Breast epithelium (tissue), 4 donors: ENCODE measurements at regions not wholly inside any gene's neighbourhood (a gene's known extent, or its start where the extent isn't known, plus 50 kb on each side); places are given as distances from the start of the nearest gene placed in this dataset.

Experiments used
- DNase-seq, 2 donors: peaks; one replicate each; pipeline ENCODE4 v3.0.0-alpha.2; 2019; ENCODE audit warnings: low spot score in 2 of 2
- H3K27ac ChIP-seq, 2 donors: fragments of 200-600 bp; sonication (generic) in 1 of 2; one replicate each; pipeline ENCODE4 v1.5.1; 2016 to 2019; ENCODE audit warnings: mild to moderate bottlenecking in 1 of 2
- H3K27me3 ChIP-seq, 2 donors: fragments of 200-600 bp; sonication (generic) in 1 of 2; one replicate each; pipeline versions ENCODE4 v1.5.1 to v1.6.0; 2017 to 2019; ENCODE audit warnings: control low read depth in 1 of 2, mild to moderate bottlenecking in 1 of 2
- H3K36me3 ChIP-seq: fragments of 200-600 bp; one replicate; pipeline ENCODE4 v1.5.1; 2019
- H3K4me1 ChIP-seq, 2 donors: fragments of 200-600 bp; sonication (generic); one replicate each; pipeline ENCODE4 v1.5.1; 2016 to 2019; ENCODE audit warnings: control low read depth in 1 of 2
- H3K4me3 ChIP-seq, 3 donors: fragments of 200-600 bp; sonication (generic); 1 replicate in 2 of 3; 2 replicates in 1 of 3; pipeline ENCODE4 v1.5.1; 2016 to 2019; ENCODE audit warnings: mild to moderate bottlenecking in 3 of 3, moderate library complexity in 2 of 3
- H3K9me3 ChIP-seq, 2 donors: fragments of 200-600 bp; sonication (generic) in 1 of 2; one replicate each; pipeline ENCODE4 v1.5.1; 2016 to 2019; ENCODE audit warnings: control low read depth in 1 of 2
- POLR2A ChIP-seq: fragments of 450-650 bp; IDR thresholded peaks from one replicate; pipeline ENCODE4 v1.6.1; 2016; ENCODE audit warnings: antibody characterized with exemption, mild to moderate bottlenecking, moderate library complexity
- POLR2AphosphoS5 ChIP-seq, 3 donors: sonication (generic); formaldehyde crosslinking; IDR thresholded peaks; one replicate each; pipeline ENCODE4 v1.6.1; 2017; ENCODE audit warnings: antibody characterized with exemption in 3 of 3
- intact Hi-C: fragments of 100-400 bp; cut with DNase I; formaldehyde crosslinking; loops from one replicate; pipeline ENCODE4 v1.15.1; 2023; ENCODE audit warnings: low total_unique reads
- TF ChIP-seq, protein P1 (sequence below), 3 donors: fragments of 450-650 bp; IDR thresholded peaks; one replicate each; pipeline ENCODE4 v1.5.1; 2016 to 2017; ENCODE audit warnings: antibody characterized with exemption in 3 of 3, mild to moderate bottlenecking in 3 of 3, moderate library complexity in 3 of 3

GRCh38 chr1:219506936-219507335 lies 106.0 kb downstream of the ZC3H11B start:
- TF ChIP-seq POLR2AphosphoS5 (IDR thresholded peaks at IDR 0.05), result no peak
- TF ChIP-seq, protein P1, sequence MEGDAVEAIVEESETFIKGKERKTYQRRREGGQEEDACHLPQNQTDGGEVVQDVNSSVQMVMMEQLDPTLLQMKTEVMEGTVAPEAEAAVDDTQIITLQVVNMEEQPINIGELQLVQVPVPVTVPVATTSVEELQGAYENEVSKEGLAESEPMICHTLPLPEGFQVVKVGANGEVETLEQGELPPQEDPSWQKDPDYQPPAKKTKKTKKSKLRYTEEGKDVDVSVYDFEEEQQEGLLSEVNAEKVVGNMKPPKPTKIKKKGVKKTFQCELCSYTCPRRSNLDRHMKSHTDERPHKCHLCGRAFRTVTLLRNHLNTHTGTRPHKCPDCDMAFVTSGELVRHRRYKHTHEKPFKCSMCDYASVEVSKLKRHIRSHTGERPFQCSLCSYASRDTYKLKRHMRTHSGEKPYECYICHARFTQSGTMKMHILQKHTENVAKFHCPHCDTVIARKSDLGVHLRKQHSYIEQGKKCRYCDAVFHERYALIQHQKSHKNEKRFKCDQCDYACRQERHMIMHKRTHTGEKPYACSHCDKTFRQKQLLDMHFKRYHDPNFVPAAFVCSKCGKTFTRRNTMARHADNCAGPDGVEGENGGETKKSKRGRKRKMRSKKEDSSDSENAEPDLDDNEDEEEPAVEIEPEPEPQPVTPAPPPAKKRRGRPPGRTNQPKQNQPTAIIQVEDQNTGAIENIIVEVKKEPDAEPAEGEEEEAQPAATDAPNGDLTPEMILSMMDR (IDR thresholded peaks at IDR 0.05), result no peak
- no peak for TF ChIP-seq POLR2A
- H3K4me1 ChIP-seq, result no peaks in the 10 kb centered on the region
- no peak overlapping the region for H3K27ac ChIP-seq
- no peak overlapping the region for H3K4me3 ChIP-seq
- no peak for DNase-seq
- H3K9me3 ChIP-seq, result no peaks in the 10 kb centered on the region
- no peaks in the 10 kb centered on the region for H3K36me3 ChIP-seq
- H3K27me3 ChIP-seq, result no peaks in the 10 kb centered on the region
- intact Hi-C loops, result no loop called here

GRCh38 chr1:219506473-219506899 lies 106.4 kb downstream of the ZC3H11B start:
- no peak overlapping the region for H3K4me3 ChIP-seq
- TF ChIP-seq POLR2AphosphoS5 (IDR thresholded peaks at IDR 0.05) (peak in 1 of 3 donors; percentile 76), POLR2A (no peak)
- no peaks in the 10 kb centered on the region for H3K4me1 ChIP-seq
- no peaks in the 10 kb centered on the region for H3K9me3 ChIP-seq
- no peaks in the 10 kb centered on the region for H3K27me3 ChIP-seq
- intact Hi-C loops, result no loop called here
- no peak overlapping the region for H3K27ac ChIP-seq
- no peaks in the 10 kb centered on the region for H3K36me3 ChIP-seq
- DNase-seq, result no peak

- H3K4me3 ChIP-seq, result no peak overlapping the region
- no peak for TF ChIP-seq POLR2AphosphoS5 (IDR thresholded peaks at IDR 0.05)
- TF ChIP-seq, protein P1 (IDR thresholded peaks at IDR 0.05), result no peak
- no peak for TF ChIP-seq POLR2A
- no peaks in the 10 kb centered on the region for H3K27me3 ChIP-seq
- H3K4me1 ChIP-seq, result no peaks in the 10 kb centered on the region
- no peaks in the 10 kb centered on the region for H3K36me3 ChIP-seq
- DNase-seq, result no peak
- no peaks in the 10 kb centered on the region for H3K9me3 ChIP-seq
- no peak overlapping the region for H3K27ac ChIP-seq
- intact Hi-C loops, result no loop called here
These were observed 107.0 kb downstream of the ZC3H11B start for GRCh38 chr1:219505886-219506285.

GRCh38 chr1:219503604-219504003 lies 109.3 kb downstream of the ZC3H11B start:
- no peaks in the 10 kb centered on the region for H3K27me3 ChIP-seq
- H3K4me3 ChIP-seq, result no peak overlapping the region
- no peaks in the 10 kb centered on the region for H3K4me1 ChIP-seq
- no peaks in the 10 kb centered on the region for H3K9me3 ChIP-seq
- H3K27ac ChIP-seq, result no peak overlapping the region
- no peaks in the 10 kb centered on the region for H3K36me3 ChIP-seq
- no peak for DNase-seq
- intact Hi-C loops, result no loop called here
- TF ChIP-seq POLR2A (no peak), POLR2AphosphoS5 (IDR thresholded peaks at IDR 0.05) (no peak)
- TF ChIP-seq, protein P1 (IDR thresholded peaks at IDR 0.05), result no peak

- TF ChIP-seq POLR2A (no peak), POLR2AphosphoS5 (IDR thresholded peaks at IDR 0.05) (no peak)
- TF ChIP-seq, protein P1 (IDR thresholded peaks at IDR 0.05), result no peak
- intact Hi-C loops, result no loop called here
- Histone ChIP-seq H3K4me3 (no peak overlapping the region), H3K4me1 (no peaks in the 10 kb centered on the region), H3K36me3 (no peaks in the 10 kb centered on the region), H3K27ac (no peak overlapping the region), H3K9me3 (no peaks in the 10 kb centered on the region), H3K27me3 (no peaks in the 10 kb centered on the region)
- no peak for DNase-seq
These were observed 112.5 kb downstream of the ZC3H11B start for GRCh38 chr1:219500327-219500897.

GRCh38 chr1:219498666-219499065 lies 114.2 kb downstream of the ZC3H11B start:
- H3K4me3 ChIP-seq, result no peak overlapping the region
- H3K9me3 ChIP-seq, result no peaks in the 10 kb centered on the region
- H3K27ac ChIP-seq, result no peak overlapping the region
- TF ChIP-seq POLR2A, result no peak
- TF ChIP-seq POLR2AphosphoS5 (IDR thresholded peaks at IDR 0.05), result peak; percentile 42 to 84 (median 65)
- peak in 1 of 2 donors; percentile 30 for DNase-seq
- no peaks in the 10 kb centered on the region for H3K4me1 ChIP-seq
- intact Hi-C loops, result no loop called here
- H3K36me3 ChIP-seq, result no peaks in the 10 kb centered on the region
- no peaks in the 10 kb centered on the region for H3K27me3 ChIP-seq
